Colonic mucosa (tissue), 4 donors: ENCODE measurements at regions not wholly inside any gene's neighbourhood (a gene's known extent, or its start where the extent isn't known, plus 50 kb on each side); places are given as distances from the start of the nearest gene placed in this dataset.

ENCODE experiments used
- DNase-seq: peaks from one replicate; pipeline ENCODE4 v3.0.0-alpha.2; 2020
- H3K27ac ChIP-seq: fragments of 200-600 bp; one replicate; pipeline ENCODE4 v1.8.0; 2021
- H3K27me3 ChIP-seq: fragments of 200-600 bp; one replicate; pipeline ENCODE4 v1.8.0; 2021
- H3K36me3 ChIP-seq: fragments of 200-600 bp; one replicate; pipeline ENCODE4 v1.8.0; 2021
- H3K4me1 ChIP-seq: fragments of 200-600 bp; one replicate; pipeline ENCODE4 v1.8.0; 2021; ENCODE audit warnings: mild to moderate bottlenecking
- H3K4me3 ChIP-seq: fragments of 200-600 bp; one replicate; pipeline ENCODE4 v1.8.0; 2021
- H3K9ac ChIP-seq, 2 donors: one replicate each; pipeline ENCODE4 v1.7.0; 2013; ENCODE audit warnings: control low read depth in 2 of 2, low read depth in 2 of 2, low read length in 2 of 2
- H3K9me3 ChIP-seq: fragments of 200-600 bp; one replicate; pipeline ENCODE4 v1.8.0; 2021
- CTCF ChIP-seq: fragments of 200-600 bp; IDR thresholded peaks from one replicate; pipeline ENCODE4 v1.8.0; 2022; ENCODE audit warnings: antibody characterized with exemption, mild to moderate bottlenecking
- intact Hi-C: fragments of 100-400 bp; cut with DNase I; formaldehyde crosslinking; loops from one replicate; pipeline ENCODE4 v1.14.1; 2022
- donor health status: healthy.
- donor health status: DM: no; HTN: no; CAD: no.
- donor health status: DM: no; HTN: no; CAD: no.

DNA sequence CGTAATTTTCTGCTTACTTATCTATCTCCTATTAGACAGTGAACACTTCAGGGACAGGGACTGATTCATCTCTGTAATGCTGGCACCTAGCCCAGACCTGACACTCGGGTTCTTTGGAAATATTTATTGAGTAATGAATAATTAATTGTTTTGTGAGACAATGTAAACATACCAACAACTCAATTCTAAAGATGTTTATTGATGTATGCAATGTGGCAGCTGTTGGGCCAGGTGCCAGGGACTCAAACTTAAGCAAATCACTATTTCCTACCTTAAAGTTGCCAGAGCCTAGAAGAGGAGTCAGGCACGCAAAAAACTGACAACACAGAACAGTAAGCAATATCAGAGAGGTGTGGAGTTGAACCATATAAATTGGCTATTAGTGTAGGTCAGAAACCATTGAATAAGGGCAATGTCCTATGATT, 63.6 kb upstream of the BMPER start:
- no peak overlapping the region for H3K27ac ChIP-seq
- no peaks in the 10 kb centered on the region for H3K4me1 ChIP-seq
- no peaks in the 10 kb centered on the region for H3K27me3 ChIP-seq
- TF ChIP-seq CTCF, result no peak
- no peaks in the 10 kb centered on the region for H3K36me3 ChIP-seq
- no peak overlapping the region for H3K4me3 ChIP-seq
- no peaks in the 10 kb centered on the region for H3K9me3 ChIP-seq
- no peak for DNase-seq
- intact Hi-C loops, result no loop called here
- H3K9ac ChIP-seq, result no peak overlapping the region

DNA sequence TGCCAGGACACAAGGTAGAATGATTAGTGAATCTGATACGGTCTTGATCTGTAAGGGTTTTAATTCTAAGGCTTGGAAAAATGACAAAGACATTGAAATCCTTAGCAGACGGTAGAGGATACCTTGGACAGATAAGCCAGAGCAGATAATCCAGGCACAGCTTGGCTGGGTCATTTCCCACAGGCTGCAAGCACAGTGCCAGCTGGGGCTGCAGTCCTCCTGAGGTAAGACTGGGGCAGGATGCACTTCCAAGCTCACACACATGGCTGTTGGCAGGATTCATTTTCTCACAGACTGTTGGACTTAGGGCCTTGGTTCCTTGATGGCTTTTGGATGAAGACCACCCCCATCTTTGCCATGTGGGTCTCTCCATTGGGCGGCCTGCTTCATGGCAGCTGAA, 63.2 kb upstream of the BMPER start:
- no peak overlapping the region for H3K4me3 ChIP-seq
- no peaks in the 10 kb centered on the region for H3K4me1 ChIP-seq
- H3K27me3 ChIP-seq, result no peaks in the 10 kb centered on the region
- H3K36me3 ChIP-seq, result no peaks in the 10 kb centered on the region
- H3K27ac ChIP-seq, result no peak overlapping the region
- DNase-seq, result no peak
- TF ChIP-seq CTCF, result no peak
- no peaks in the 10 kb centered on the region for H3K9me3 ChIP-seq
- no peak overlapping the region for H3K9ac ChIP-seq
- intact Hi-C loops, result no loop called here

DNA sequence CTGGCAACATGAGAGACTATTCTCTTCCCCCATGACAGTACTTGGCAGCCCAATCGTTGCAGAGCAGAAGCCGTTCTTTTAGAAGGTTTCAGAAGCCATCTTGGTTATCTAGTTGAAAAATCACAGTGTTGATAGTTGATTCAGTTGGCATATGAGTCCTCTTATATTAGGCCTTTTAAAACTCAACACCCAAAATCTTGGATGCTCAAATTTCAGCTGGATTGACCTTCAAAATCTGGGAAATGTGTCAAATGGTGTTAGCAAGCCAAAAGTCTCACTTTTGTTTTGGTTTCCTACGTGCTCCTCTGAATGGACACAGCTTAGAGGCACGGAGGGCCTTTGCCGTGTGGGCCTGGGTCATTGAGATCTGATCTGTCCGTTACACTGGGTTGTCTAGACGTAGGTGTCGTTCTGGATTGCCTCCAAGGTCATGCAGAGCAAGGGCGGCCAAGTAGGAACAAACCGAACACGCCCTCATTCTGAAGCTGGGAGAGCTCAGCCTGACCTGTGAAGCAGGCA, 59.3 kb upstream of the BMPER start:
- TF ChIP-seq CTCF, result no peak
- no peaks in the 10 kb centered on the region for H3K27me3 ChIP-seq
- DNase-seq, result no peak
- no peaks in the 10 kb centered on the region for H3K4me1 ChIP-seq
- no peak overlapping the region for H3K27ac ChIP-seq
- intact Hi-C loops, result no loop called here
- no peaks in the 10 kb centered on the region for H3K36me3 ChIP-seq
- no peaks in the 10 kb centered on the region for H3K9me3 ChIP-seq
- H3K4me3 ChIP-seq, result no peak overlapping the region
- no peak overlapping the region for H3K9ac ChIP-seq

- H3K4me3 ChIP-seq, result no peak overlapping the region
- TF ChIP-seq CTCF, result no peak
- no peaks in the 10 kb centered on the region for H3K9me3 ChIP-seq
- no peaks in the 10 kb centered on the region for H3K36me3 ChIP-seq
- H3K27me3 ChIP-seq, result no peaks in the 10 kb centered on the region
- no peak overlapping the region for H3K9ac ChIP-seq
- no peak for DNase-seq
- intact Hi-C loops, result no loop called here
- no peaks in the 10 kb centered on the region for H3K4me1 ChIP-seq
- no peak overlapping the region for H3K27ac ChIP-seq
Observed at GRCh38 chr7:33849004-33849403, 56.3 kb upstream of the BMPER start.

- Histone ChIP-seq H3K9me3 (no peaks in the 10 kb centered on the region), H3K36me3 (no peaks in the 10 kb centered on the region), H3K27me3 (no peaks in the 10 kb centered on the region), H3K4me1 (no peaks in the 10 kb centered on the region), H3K9ac (no peak overlapping the region), H3K27ac (no peak overlapping the region), H3K4me3 (no peak overlapping the region)
- intact Hi-C loops, result no loop called here
- TF ChIP-seq CTCF, result no peak
- DNase-seq, result no peak
Observed at GRCh38 chr7:33849971-33850559, 55.3 kb upstream of the BMPER start.
